Activated CD4-positive, alpha-beta memory T cell treated with anti-CD3 and anti-CD28 coated beads for 36 hours (primary cell): ENCODE measurements at regions not wholly inside any gene's neighbourhood (a gene's known extent, or its start where the extent isn't known, plus 50 kb on each side); places are given as distances from the start of the nearest gene placed in this dataset.

Experiments used
- CTCF ChIA-PET: fragments of 350-600 bp; sonication (Branson Sonifier 250); formaldehyde crosslinking; loops from one replicate; lab custom pipeline; 2021; ENCODE audit warnings: antibody characterized with exemption, inconsistent platforms; lab: Charles Lee
- POLR2A ChIA-PET: fragments of 350-600 bp; sonication (Branson Sonifier 250); formaldehyde crosslinking; loops from one replicate; lab custom pipeline; 2021; ENCODE audit warnings: antibody characterized with exemption; lab: Charles Lee
- DNase-seq: peaks from one replicate; pipeline ENCODE4 v3.0.0-alpha.2; 2020
- H3K27ac Mint-ChIP-seq: one replicate; pipeline ENCODE4 v1.8.0; 2021; ENCODE audit warnings: mixed read lengths
- H3K27me3 Mint-ChIP-seq: one replicate; pipeline ENCODE4 v1.8.0; 2021; ENCODE audit warnings: mixed read lengths
- H3K36me3 Mint-ChIP-seq: one replicate; pipeline ENCODE4 v1.8.0; 2021; ENCODE audit warnings: mixed read lengths
- H3K4me1 Mint-ChIP-seq: one replicate; pipeline ENCODE4 v1.8.0; 2021; ENCODE audit warnings: low read depth, mixed read lengths
- H3K4me3 Mint-ChIP-seq: one replicate; pipeline ENCODE4 v1.8.0; 2021; ENCODE audit warnings: mild to moderate bottlenecking, mixed read lengths
- H3K9me3 Mint-ChIP-seq: one replicate; pipeline ENCODE4 v1.8.0; 2021; ENCODE audit warnings: mixed read lengths
- intact Hi-C: fragments of 100-400 bp; cut with micrococcal nuclease; formaldehyde crosslinking; loops from one replicate; pipeline ENCODE4 v1.15.1; 2023

DNA sequence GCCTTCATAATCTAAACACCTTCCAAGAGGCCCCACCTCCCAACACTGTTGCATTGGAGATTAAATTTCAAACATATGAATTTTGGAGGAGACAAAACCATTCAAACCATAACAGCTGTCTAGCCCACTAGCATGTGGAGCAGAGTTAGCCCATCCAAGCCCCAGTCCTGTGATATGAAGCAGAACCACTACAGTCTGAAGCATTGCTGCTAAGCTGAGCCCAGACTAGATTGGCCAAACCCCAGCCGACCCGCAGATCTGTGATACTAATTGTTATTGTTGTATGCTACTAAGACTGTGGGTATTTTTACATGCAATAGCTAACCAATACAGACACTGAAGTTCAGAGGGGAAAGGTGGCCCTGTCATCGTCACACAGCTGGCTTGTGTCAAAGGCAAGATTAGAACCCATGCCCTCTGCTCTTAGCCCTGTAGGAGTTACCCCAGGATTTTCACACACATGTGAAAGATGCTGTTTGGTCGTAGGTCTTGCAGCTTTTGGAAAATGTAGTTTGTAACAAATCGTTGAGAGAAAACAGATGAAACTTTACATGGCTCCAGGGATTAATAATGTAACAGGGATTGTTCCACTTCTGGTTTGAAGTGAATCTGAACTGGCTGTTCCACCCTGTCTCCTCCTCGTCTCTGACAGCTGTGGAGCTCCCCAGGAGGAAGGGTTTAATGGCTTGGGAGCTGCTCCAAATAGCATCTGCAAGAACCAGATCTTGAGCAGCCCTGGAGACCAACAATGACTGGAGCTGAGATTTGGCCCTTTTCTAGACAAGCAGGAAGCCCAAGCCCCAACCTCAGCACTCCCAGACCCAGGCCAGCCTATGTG, 517.5 kb downstream of the MID1IP1 start:
- H3K4me3 Mint-ChIP-seq: no peak overlapping the region
- peaks cover 74% of the 10 kb centered on the region for H3K36me3 Mint-ChIP-seq
- no peak for DNase-seq
- intact Hi-C loops: no loop called here
- peak overlapping the region; percentile 60 for H3K27ac Mint-ChIP-seq
- no peaks in the 10 kb centered on the region for H3K27me3 Mint-ChIP-seq
- peaks cover 77% of the 10 kb centered on the region for H3K4me1 Mint-ChIP-seq
- H3K9me3 Mint-ChIP-seq: peaks cover 3% of the 10 kb centered on the region
- POLR2A ChIA-PET: interaction anchor here (0.8 kb wide), 1 partner anchor 9 kb away, joined by 3 read pairs; no protein-coding TSS in a partner anchor
- CTCF ChIA-PET: no interaction called here

GRCh38 chrX:39320165-39320564, 518.9 kb downstream of the MID1IP1 start:
- peaks cover 3% of the 10 kb centered on the region for H3K9me3 Mint-ChIP-seq
- intact Hi-C loops: loop anchor here (10.0 kb wide), 1 partner anchor 115 kb away; no protein-coding TSS in a partner anchor
- peak overlapping the region; percentile 70 for H3K27ac Mint-ChIP-seq
- DNase-seq: no peak
- ChIA-PET CTCF (no interaction called here), POLR2A (interaction anchor here (1.0 kb wide), 1 partner anchor 11 kb away, joined by 3 read pairs; no protein-coding TSS in a partner anchor)
- peaks cover 74% of the 10 kb centered on the region for H3K4me1 Mint-ChIP-seq
- H3K27me3 Mint-ChIP-seq: no peaks in the 10 kb centered on the region
- H3K4me3 Mint-ChIP-seq: peak overlapping the region; percentile 32
- H3K36me3 Mint-ChIP-seq: peaks cover 78% of the 10 kb centered on the region

- Mint-ChIP-seq H3K36me3 (peaks cover 66% of the 10 kb centered on the region), H3K9me3 (no peaks in the 10 kb centered on the region), H3K4me3 (peak overlapping the region; percentile 7), H3K27me3 (no peaks in the 10 kb centered on the region), H3K4me1 (peaks cover 65% of the 10 kb centered on the region), H3K27ac (no peak overlapping the region)
- DNase-seq: no peak
- POLR2A ChIA-PET: interaction anchor here (0.9 kb wide), 1 partner anchor 9 kb away, joined by 3 read pairs; no protein-coding TSS in a partner anchor
- intact Hi-C loops: loop anchor here (10.0 kb wide), 1 partner anchor 118 kb away; no protein-coding TSS in a partner anchor
- CTCF ChIA-PET: no interaction called here
Observed at GRCh38 chrX:39322496-39322895, 521.2 kb downstream of the MID1IP1 start.

DNA sequence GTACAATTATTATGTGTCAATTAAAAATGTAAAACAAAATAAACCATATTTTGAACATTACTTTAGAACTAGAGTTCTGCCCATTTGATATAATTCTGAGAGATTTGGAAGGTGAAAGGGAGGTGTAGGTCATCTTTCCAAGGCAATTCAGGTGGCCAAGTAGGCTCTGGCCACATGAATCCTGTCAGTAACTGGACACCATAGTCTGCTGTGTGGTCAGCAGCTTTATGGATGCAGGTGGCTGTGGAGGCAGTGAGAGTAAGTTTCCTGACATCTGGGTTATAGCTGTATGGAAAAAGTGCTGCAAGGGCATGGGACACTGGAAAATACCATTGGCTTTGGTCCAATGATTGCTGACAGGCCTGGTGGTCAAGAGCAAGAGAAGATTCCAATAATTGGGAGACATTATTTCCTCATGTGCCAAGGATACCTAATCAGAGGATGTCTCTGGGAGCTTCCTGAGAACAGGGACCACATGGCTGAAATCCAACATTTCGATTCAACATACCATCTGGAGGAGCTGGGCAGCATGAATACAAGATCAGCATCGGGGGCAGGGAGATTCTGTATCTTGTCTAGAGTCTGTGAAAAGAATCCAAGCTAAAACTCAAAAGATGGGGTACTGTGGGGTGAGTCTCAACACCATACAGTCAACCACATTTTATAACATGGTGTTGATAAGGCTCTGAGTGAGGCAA, 523.1 kb downstream of the MID1IP1 start:
- H3K9me3 Mint-ChIP-seq: no peaks in the 10 kb centered on the region
- POLR2A ChIA-PET: no interaction called here
- H3K4me1 Mint-ChIP-seq: peaks cover 66% of the 10 kb centered on the region
- H3K27me3 Mint-ChIP-seq: no peaks in the 10 kb centered on the region
- intact Hi-C loops: loop anchor here (10.0 kb wide), 1 partner anchor 120 kb away; no protein-coding TSS in a partner anchor
- H3K36me3 Mint-ChIP-seq: peaks cover 50% of the 10 kb centered on the region
- DNase-seq: no peak
- CTCF ChIA-PET: no interaction called here
- H3K4me3 Mint-ChIP-seq: peak overlapping the region; percentile 78
- peak overlapping the region; percentile 88 for H3K27ac Mint-ChIP-seq

GRCh38 chrX:39327255-39327654, 526.0 kb downstream of the MID1IP1 start:
- intact Hi-C loops: loop anchor here (1.0 to 10.0 kb wide), 2 partner anchors 18 to 122 kb away; no protein-coding TSS in a partner anchor
- peaks cover 24% of the 10 kb centered on the region for H3K36me3 Mint-ChIP-seq
- ChIA-PET POLR2A (interaction anchor here (0.5 to 1.4 kb wide), 9 partner anchors 9 to 528 kb away, joined by 3 to 13 read pairs (median 4); no protein-coding TSS in a partner anchor), CTCF (interaction anchor here (0.6 kb wide), 1 partner anchor 16 kb away, joined by 3 read pairs; no protein-coding TSS in a partner anchor)
- H3K9me3 Mint-ChIP-seq: no peaks in the 10 kb centered on the region
- peak; percentile 75 for DNase-seq
- H3K4me1 Mint-ChIP-seq: peaks cover 68% of the 10 kb centered on the region
- peak overlapping the region; percentile 78 for H3K4me3 Mint-ChIP-seq
- H3K27me3 Mint-ChIP-seq: no peaks in the 10 kb centered on the region
- peak overlapping the region; percentile 88 for H3K27ac Mint-ChIP-seq

GRCh38 chrX:39327705-39328104, 526.4 kb downstream of the MID1IP1 start:
- Mint-ChIP-seq H3K27ac (peak overlapping the region; percentile 88), H3K9me3 (no peaks in the 10 kb centered on the region), H3K27me3 (no peaks in the 10 kb centered on the region), H3K36me3 (peaks cover 20% of the 10 kb centered on the region), H3K4me1 (peaks cover 68% of the 10 kb centered on the region), H3K4me3 (peak overlapping the region; percentile 78)
- DNase-seq: no peak
- POLR2A ChIA-PET: interaction anchor here (0.5 to 1.4 kb wide), 8 partner anchors 15 to 528 kb away, joined by 3 to 13 read pairs (median 4); no protein-coding TSS in a partner anchor
- intact Hi-C loops: loop anchor here (1.0 to 10.0 kb wide), 2 partner anchors 18 to 123 kb away; no protein-coding TSS in a partner anchor
- CTCF ChIA-PET: interaction anchor here (0.6 to 1.0 kb wide), 2 partner anchors 16 to 18 kb away, joined by 3 read pairs; no protein-coding TSS in a partner anchor

GRCh38 chrX:39328661-39329060, 527.4 kb downstream of the MID1IP1 start:
- H3K36me3 Mint-ChIP-seq: peaks cover 13% of the 10 kb centered on the region
- H3K27ac Mint-ChIP-seq: peak overlapping the region; percentile 88
- ChIA-PET CTCF (interaction anchor here (1.0 kb wide), 1 partner anchor 19 kb away, joined by 3 read pairs; no protein-coding TSS in a partner anchor), POLR2A (interaction anchor here (1.1 kb wide), 1 partner anchor 446 kb away, joined by 3 read pairs; no protein-coding TSS in a partner anchor)
- H3K27me3 Mint-ChIP-seq: no peaks in the 10 kb centered on the region
- no peak overlapping the region for H3K4me3 Mint-ChIP-seq
- H3K4me1 Mint-ChIP-seq: peaks cover 68% of the 10 kb centered on the region
- H3K9me3 Mint-ChIP-seq: no peaks in the 10 kb centered on the region
- no peak for DNase-seq
- intact Hi-C loops: loop anchor here (10.0 kb wide), 1 partner anchor 124 kb away; no protein-coding TSS in a partner anchor

DNA sequence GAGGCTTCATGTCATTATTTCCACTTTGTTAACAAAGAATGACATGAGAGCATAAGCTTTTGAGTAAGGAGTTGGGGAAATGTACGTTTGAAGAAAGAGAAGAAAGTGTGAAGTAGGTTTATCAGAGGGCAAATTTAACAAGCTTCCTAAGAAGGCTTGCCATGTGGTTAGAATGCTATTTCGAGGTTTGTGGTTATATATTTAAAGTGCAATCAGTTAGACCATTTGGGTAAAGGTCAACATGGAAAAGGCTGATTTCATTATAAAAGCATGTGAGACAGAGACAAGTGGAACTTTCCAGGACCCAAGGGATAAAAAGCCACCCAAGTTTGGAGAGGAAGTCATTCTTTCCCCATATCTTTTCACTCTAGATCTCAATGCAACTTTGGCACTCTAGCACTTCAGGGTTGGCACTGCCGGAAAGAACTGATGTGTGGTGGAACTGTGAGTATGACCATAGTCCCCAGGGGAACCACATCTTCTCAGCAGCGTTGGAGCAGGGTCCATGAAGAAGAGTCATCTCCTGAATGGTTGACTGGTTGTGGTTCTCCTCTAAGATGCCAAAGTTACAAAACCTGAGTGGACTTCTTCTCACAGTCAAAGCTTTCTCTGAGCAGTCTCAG, 529.9 kb downstream of the MID1IP1 start:
- ChIA-PET POLR2A (interaction anchor here (1.1 to 1.6 kb wide), 7 partner anchors 9 to 283 kb away, joined by 3 to 5 read pairs (median 3); no protein-coding TSS in a partner anchor), CTCF (interaction anchor here (1.8 kb wide), 1 partner anchor 21 kb away, joined by 4 read pairs; no protein-coding TSS in a partner anchor)
- Mint-ChIP-seq H3K9me3 (no peaks in the 10 kb centered on the region), H3K36me3 (no peaks in the 10 kb centered on the region), H3K27ac (peak overlapping the region; percentile 88), H3K27me3 (no peaks in the 10 kb centered on the region), H3K4me1 (peaks cover 71% of the 10 kb centered on the region), H3K4me3 (no peak overlapping the region)
- DNase-seq: peak; percentile 73
- intact Hi-C loops: loop anchor here (1.0 to 10.0 kb wide), 5 partner anchors 22 to 526 kb away; partner anchors contain the start of gene MID1IP1

DNA sequence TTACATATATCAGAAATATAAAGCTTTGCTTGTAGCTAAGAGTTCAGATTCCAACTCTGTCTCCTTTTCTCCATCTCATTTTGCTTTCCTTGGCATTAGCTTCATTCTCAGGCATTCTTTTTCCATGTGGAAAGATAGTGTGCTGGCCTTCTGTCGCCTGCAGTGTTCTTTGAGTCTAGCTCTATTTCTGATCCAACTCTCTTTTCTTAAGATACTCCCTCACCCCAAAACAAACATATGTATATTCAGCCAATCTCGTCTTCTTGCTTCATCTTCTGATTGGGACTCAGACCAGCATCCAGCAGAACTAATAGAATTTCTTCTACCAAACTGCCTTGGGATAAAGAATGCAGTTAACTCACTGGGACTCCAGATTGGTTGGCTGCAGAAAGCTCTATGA, 532.2 kb downstream of the MID1IP1 start:
- Mint-ChIP-seq H3K27ac (no peak overlapping the region), H3K4me1 (peaks cover 73% of the 10 kb centered on the region), H3K36me3 (no peaks in the 10 kb centered on the region), H3K27me3 (no peaks in the 10 kb centered on the region), H3K9me3 (no peaks in the 10 kb centered on the region), H3K4me3 (no peak overlapping the region)
- no peak for DNase-seq
- CTCF ChIA-PET: no interaction called here
- POLR2A ChIA-PET: no interaction called here
- intact Hi-C loops: loop anchor here (5.0 to 10.0 kb wide), 2 partner anchors 171 to 529 kb away; partner anchors contain the start of gene MID1IP1

DNA sequence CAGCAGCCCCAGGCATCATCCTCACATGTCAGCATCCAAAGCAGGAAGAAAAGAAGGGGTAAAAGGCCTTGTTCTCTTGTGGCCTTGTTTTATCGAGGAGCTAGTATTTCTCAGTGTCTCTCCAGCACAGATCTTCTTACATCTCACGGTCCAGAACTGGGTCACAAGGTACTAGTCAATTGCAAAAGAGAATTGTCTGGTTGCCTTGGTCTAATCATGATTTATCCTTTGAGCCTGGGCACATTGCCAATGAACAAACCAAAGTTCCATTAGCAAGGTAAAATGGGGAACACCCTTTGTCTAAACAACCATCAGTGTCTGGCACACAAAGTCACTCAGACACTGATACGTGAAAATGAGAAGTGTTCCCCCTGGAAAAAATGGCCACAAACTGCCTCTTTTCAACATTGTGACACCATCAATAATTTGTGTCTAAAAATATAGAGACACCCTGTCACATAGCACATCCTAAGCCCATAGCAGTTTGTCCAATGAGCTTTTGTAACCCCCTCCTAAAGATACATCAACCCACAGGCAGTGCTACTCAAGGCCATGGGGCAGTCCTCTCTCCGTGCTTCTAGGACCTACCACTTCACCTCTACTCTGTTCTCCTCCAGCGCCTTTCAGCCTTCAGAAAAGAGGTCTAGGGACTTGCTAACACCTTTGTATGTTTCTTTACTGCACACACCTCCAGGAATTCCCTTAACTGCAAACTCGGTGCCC, 534.4 kb downstream of the MID1IP1 start:
- Mint-ChIP-seq H3K9me3 (no peaks in the 10 kb centered on the region), H3K4me1 (peaks cover 56% of the 10 kb centered on the region), H3K36me3 (no peaks in the 10 kb centered on the region), H3K27me3 (no peaks in the 10 kb centered on the region), H3K27ac (peak overlapping the region; percentile 88), H3K4me3 (no peak overlapping the region)
- ChIA-PET POLR2A (interaction anchor here (1.3 kb wide), 1 partner anchor 9 kb away, joined by 3 read pairs; no protein-coding TSS in a partner anchor), CTCF (no interaction called here)
- intact Hi-C loops: loop anchor here (10.0 kb wide), 1 partner anchor 531 kb away; the partner anchor contains the start of gene MID1IP1
- DNase-seq: no peak
